ENCODE measurements at regions not wholly inside any gene's neighbourhood (a gene's known extent, or its start where the extent isn't known, plus 50 kb on each side); places are given as distances from the start of the nearest gene placed in this dataset.

- intact Hi-C loops (cut with DNase I), result no loop called here
- no peak for DNase-seq
Measured at GRCh38 chr3:117874028-117874690, 1160.5 kb downstream of the IGSF11 start.

- intact Hi-C loops (cut with DNase I), result no loop called here
- DNase-seq, result no peak
Measured at GRCh38 chr3:117874904-117875874, 1159.5 kb downstream of the IGSF11 start.

GRCh38 chr3:117875887-117876286 is 1158.8 kb downstream of the IGSF11 start:
- no peak for DNase-seq
- intact Hi-C loops (cut with DNase I), result no loop called here

- intact Hi-C loops (cut with DNase I), result no loop called here
- no peak for DNase-seq
Measured at GRCh38 chr3:117880638-117881037, 1154.0 kb downstream of the IGSF11 start.

GRCh38 chr3:117881210-117881609 is 1153.4 kb downstream of the IGSF11 start:
- no peak for DNase-seq
- intact Hi-C loops (cut with DNase I), result no loop called here

- intact Hi-C loops (cut with DNase I), result no loop called here
- DNase-seq, result no peak
Measured at GRCh38 chr3:117885011-117885441, 1149.6 kb downstream of the IGSF11 start.

- no peak for DNase-seq
- intact Hi-C loops (cut with DNase I), result no loop called here
Measured at GRCh38 chr3:117886147-117886546, 1148.5 kb downstream of the IGSF11 start.

- intact Hi-C loops (cut with DNase I), result no loop called here
- no peak for DNase-seq
Measured at GRCh38 chr3:117887031-117887430, 1147.6 kb downstream of the IGSF11 start.

- no peak for DNase-seq
- intact Hi-C loops (cut with DNase I), result no loop called here
Measured at GRCh38 chr3:117887901-117888300, 1146.7 kb downstream of the IGSF11 start.

GRCh38 chr3:117892431-117892841 is 1142.2 kb downstream of the IGSF11 start:
- intact Hi-C loops (cut with DNase I), result no loop called here
- peak in 4 of 42 donors; percentile 11 to 61 (median 29) for DNase-seq

GRCh38 chr3:117893001-117893400 is 1141.6 kb downstream of the IGSF11 start:
- intact Hi-C loops (cut with DNase I), result no loop called here
- no peak for DNase-seq

GRCh38 chr3:117893638-117894037 is 1141.0 kb downstream of the IGSF11 start:
- intact Hi-C loops (cut with DNase I), result no loop called here
- DNase-seq, result no peak

- DNase-seq, result no peak
- intact Hi-C loops (cut with DNase I), result no loop called here
Measured at GRCh38 chr3:117898722-117899522, 1135.7 kb downstream of the IGSF11 start.

- intact Hi-C loops (cut with DNase I), result no loop called here
- no peak for DNase-seq
Measured at GRCh38 chr3:117903226-117903625, 1131.4 kb downstream of the IGSF11 start.

- DNase-seq, result no peak
- intact Hi-C loops (cut with DNase I), result no loop called here
Measured at GRCh38 chr3:117910820-117911521, 1123.7 kb downstream of the IGSF11 start.

GRCh38 chr3:117912352-117912751 is 1122.3 kb downstream of the IGSF11 start:
- intact Hi-C loops (cut with DNase I), result no loop called here
- no peak for DNase-seq

- intact Hi-C loops (cut with DNase I), result no loop called here
- no peak for DNase-seq
Measured at GRCh38 chr3:117914540-117915100, 1120.0 kb downstream of the IGSF11 start.

GRCh38 chr3:117916839-117917238 is 1117.8 kb downstream of the IGSF11 start:
- intact Hi-C loops (cut with DNase I), result no loop called here

GRCh38 chr3:117919621-117920020 is 1115.0 kb downstream of the IGSF11 start:
- DNase-seq, result no peak
- intact Hi-C loops (cut with DNase I), result no loop called here

More at GRCh38 chr3:117916839-117917238, 1117.8 kb downstream of the IGSF11 start:
- no peak for DNase-seq
